BLaER1 (cell line): ENCODE measurements at regions not wholly inside any gene's neighbourhood (a gene's known extent, or its start where the extent isn't known, plus 50 kb on each side); places are given as distances from the start of the nearest gene placed in this dataset.
A peak's percentile ranks its signal among the peaks of the same experiment; 100 is the strongest.

ENCODE experiments used
- H3K27ac ChIP-seq: shearing (Covaris generic); formaldehyde crosslinking; 2 replicates; pipeline ENCODE4 v1.8.1; 2022
- H3K27me3 ChIP-seq: shearing (Covaris generic); formaldehyde crosslinking; 2 replicates; pipeline ENCODE4 v1.8.1; 2022
- H3K36me3 ChIP-seq: shearing (Covaris generic); formaldehyde crosslinking; 2 replicates; pipeline ENCODE4 v1.8.1; 2022
- H3K4me1 ChIP-seq: shearing (Covaris generic); formaldehyde crosslinking; 2 replicates; pipeline ENCODE4 v1.8.1; 2022
- H3K4me2 ChIP-seq: shearing (Covaris generic); formaldehyde crosslinking; 2 replicates; pipeline ENCODE4 v1.8.1; 2022
- H3K4me3 ChIP-seq: shearing (Covaris generic); formaldehyde crosslinking; 2 replicates; pipeline ENCODE4 v1.8.1; 2022
- H3K9ac ChIP-seq: shearing (Covaris generic); formaldehyde crosslinking; 2 replicates; pipeline ENCODE4 v1.8.1; 2022
- H3K9me3 ChIP-seq: shearing (Covaris generic); formaldehyde crosslinking; 2 replicates; pipeline ENCODE4 v1.8.1; 2022
- H4K20me1 ChIP-seq: shearing (Covaris generic); formaldehyde crosslinking; 2 replicates; pipeline ENCODE4 v1.8.1; 2022
- Cebpa-rat ChIP-seq: shearing (Covaris generic); IDR thresholded peaks from 2 replicates; pipeline ENCODE4 v1.8.1; 2022

DNA sequence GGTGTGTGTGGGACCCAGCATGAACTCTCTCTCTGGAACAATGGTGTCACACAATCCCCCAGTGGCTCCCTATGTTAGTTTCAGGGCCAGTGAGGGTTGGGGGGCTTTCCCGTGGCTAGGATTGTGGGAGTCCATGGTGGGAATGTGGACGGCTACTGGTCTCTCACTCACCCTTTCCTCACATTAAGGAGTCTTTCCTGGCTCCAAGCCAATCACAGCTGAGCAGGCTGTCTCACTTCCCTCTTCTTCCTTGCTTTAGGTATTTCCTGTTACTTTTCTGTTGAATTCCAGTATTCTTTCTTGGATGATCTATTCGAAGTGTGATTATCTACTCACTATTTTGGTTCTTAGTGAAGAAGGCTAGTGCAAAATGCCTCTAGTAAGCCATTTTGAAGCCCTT is 324.4 kb upstream of the MPDZ start:
- H3K36me3 ChIP-seq: no peaks in the 10 kb centered on the region
- H3K9ac ChIP-seq: no peak overlapping the region

DNA sequence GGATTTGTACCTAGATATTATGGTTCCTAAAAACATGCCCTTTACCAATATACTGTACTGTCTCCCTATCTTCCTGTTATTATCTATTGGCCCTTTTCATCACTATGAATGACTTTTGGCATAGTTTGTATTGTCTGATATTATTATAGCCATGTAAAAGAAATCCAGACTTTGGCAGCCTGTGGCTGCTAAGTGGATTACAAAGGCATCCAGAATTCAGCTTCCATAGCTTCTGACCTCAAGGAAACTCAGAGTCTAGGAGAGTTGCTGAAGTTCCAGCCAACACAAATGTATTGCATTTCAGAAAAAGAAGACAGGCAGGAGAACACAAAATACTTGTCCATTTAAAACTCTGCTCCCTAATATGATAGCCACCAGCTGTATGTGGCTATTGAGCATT is 319.2 kb upstream of the MPDZ start:
- no peak for TF ChIP-seq Cebpa-rat
- no peak overlapping the region for H3K27ac ChIP-seq

More for the DNA sequence above, 324.4 kb upstream of the MPDZ start:
- H3K4me2 ChIP-seq: no peak overlapping the region
- no peaks in the 10 kb centered on the region for H3K27me3 ChIP-seq
- H3K4me1 ChIP-seq: no peaks in the 10 kb centered on the region
- no peak for TF ChIP-seq Cebpa-rat
- H3K4me3 ChIP-seq: no peak overlapping the region
- no peaks in the 10 kb centered on the region for H3K9me3 ChIP-seq
- no peaks in the 10 kb centered on the region for H4K20me1 ChIP-seq
- no peak overlapping the region for H3K27ac ChIP-seq

DNA sequence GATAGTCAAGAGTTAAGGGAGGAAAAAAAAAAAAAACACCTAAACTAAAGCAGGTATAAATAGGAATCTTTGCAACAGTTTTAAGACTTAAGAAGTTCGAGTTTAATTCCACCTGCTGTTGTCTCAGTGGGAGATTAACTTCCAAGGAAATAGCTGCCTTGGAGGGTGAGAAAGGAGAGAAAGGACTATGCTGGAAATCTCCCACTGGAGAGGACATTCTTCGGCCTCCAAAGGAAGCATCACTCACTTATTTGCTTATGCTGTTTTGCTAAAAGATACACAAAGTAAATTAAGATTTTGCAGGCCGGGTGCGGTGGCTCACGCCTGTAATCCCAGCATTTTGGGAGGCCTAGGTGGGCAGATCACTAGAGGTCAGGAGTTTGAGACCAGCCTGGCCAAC is 317.9 kb upstream of the MPDZ start:
- Histone ChIP-seq H3K9ac (no peak overlapping the region), H3K27ac (no peak overlapping the region), H3K9me3 (0 out of 2 replicates have a peak, but pooled peaks cover 3% of the 10 kb centered on the region), H3K36me3 (no peaks in the 10 kb centered on the region), H3K4me1 (no peaks in the 10 kb centered on the region), H3K27me3 (no peaks in the 10 kb centered on the region), H3K4me3 (no peak overlapping the region), H4K20me1 (no peaks in the 10 kb centered on the region), H3K4me2 (no peak overlapping the region)
- no peak for TF ChIP-seq Cebpa-rat

More for the DNA sequence above, 319.2 kb upstream of the MPDZ start:
- Histone ChIP-seq H3K4me1 (no peaks in the 10 kb centered on the region), H4K20me1 (no peaks in the 10 kb centered on the region), H3K27me3 (no peaks in the 10 kb centered on the region), H3K36me3 (no peaks in the 10 kb centered on the region), H3K4me2 (no peak overlapping the region), H3K9me3 (0 out of 2 replicates have a peak, but pooled peaks cover 1% of the 10 kb centered on the region), H3K4me3 (no peak overlapping the region), H3K9ac (no peak overlapping the region)

DNA sequence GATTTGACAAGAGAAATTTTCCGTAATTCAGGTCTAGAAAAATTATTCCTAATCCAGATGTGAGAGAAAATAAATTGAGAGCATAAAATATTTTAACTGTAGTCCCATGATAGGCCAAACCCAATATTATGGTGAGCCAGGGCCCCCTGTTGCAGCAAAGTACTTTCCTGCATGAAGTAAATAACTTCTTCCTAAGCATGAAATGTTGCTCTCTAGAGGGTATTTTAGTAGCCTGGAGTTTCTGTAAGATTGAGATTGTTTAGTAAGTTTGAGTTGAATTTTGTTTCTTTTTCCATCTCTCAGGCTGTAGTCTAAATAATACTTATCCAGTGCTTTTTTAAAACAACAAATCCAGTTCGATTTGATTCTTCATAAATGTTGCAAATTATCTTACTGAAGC is 317.5 kb upstream of the MPDZ start:
- Histone ChIP-seq H4K20me1 (no peaks in the 10 kb centered on the region), H3K27ac (no peak overlapping the region), H3K4me3 (no peak overlapping the region), H3K36me3 (no peaks in the 10 kb centered on the region), H3K4me1 (no peaks in the 10 kb centered on the region), H3K27me3 (no peaks in the 10 kb centered on the region), H3K9me3 (0 out of 2 replicates have a peak, but pooled peaks cover 3% of the 10 kb centered on the region), H3K9ac (no peak overlapping the region), H3K4me2 (no peak overlapping the region)
- no peak for TF ChIP-seq Cebpa-rat

DNA sequence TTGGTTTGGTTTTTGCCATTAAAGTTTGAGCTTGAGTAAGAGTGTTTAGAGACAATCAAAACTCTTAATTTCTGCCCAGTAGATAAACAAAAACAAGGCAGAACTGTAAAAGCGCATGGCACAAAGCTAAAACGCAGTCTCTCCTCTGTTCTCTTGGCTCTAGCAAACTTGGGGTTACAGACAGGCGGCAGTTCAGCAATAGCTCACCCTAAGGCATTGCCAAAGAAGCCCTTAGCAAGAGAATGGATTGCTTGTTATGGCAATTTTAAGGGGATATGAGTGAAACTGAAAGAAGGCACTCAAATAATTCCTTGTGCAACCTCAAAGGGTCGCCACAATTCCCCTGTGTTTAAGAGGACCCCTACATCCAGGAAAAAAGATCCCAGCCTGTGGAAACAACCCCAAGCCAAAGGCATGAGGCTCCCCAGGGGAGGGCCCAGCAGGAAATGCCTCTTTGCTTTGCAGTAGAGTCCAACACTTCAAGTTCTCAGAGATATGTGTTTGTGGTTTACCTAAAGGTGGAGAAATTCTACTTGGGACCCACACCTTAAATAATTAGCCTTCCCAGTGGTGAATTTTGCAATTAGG is 317.0 kb upstream of the MPDZ start:
- Histone ChIP-seq H3K4me3 (no peak overlapping the region), H3K9me3 (0 out of 2 replicates have a peak, but pooled peaks cover 3% of the 10 kb centered on the region), H3K9ac (no peak overlapping the region), H3K27ac (no peak overlapping the region), H3K36me3 (no peaks in the 10 kb centered on the region), H3K27me3 (no peaks in the 10 kb centered on the region), H3K4me1 (no peaks in the 10 kb centered on the region), H4K20me1 (no peaks in the 10 kb centered on the region), H3K4me2 (peak overlapping the region; percentile 0; the same call in 1 of the 2 replicates)
- TF ChIP-seq Cebpa-rat: no peak

DNA sequence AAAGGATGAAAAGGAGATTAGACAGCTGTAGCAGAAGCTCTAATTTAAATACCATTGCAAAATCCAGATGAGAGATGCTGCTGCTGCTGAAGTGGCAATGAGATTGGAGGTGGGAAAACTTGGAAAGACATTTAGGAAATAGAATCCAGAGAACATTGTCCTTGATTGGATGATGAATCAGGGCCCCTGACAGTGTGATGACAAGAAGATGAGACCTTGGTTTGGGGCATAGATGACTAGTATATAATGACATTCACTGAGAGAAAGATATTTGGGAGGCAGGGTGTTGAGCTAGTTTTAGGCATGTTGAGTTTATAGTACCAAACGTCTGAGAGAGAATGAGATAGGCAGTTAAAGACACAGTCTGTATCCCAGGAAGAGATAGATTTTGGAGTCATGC is 311.5 kb upstream of the MPDZ start:
- no peak overlapping the region for H3K27ac ChIP-seq
- no peaks in the 10 kb centered on the region for H4K20me1 ChIP-seq
- no peaks in the 10 kb centered on the region for H3K4me1 ChIP-seq
- 0 out of 2 replicates have a peak, but pooled peaks cover 3% of the 10 kb centered on the region for H3K9me3 ChIP-seq
- no peak for TF ChIP-seq Cebpa-rat
- H3K36me3 ChIP-seq: no peaks in the 10 kb centered on the region
- no peak overlapping the region for H3K4me3 ChIP-seq
- no peak overlapping the region for H3K4me2 ChIP-seq
- H3K9ac ChIP-seq: no peak overlapping the region
- no peaks in the 10 kb centered on the region for H3K27me3 ChIP-seq

DNA sequence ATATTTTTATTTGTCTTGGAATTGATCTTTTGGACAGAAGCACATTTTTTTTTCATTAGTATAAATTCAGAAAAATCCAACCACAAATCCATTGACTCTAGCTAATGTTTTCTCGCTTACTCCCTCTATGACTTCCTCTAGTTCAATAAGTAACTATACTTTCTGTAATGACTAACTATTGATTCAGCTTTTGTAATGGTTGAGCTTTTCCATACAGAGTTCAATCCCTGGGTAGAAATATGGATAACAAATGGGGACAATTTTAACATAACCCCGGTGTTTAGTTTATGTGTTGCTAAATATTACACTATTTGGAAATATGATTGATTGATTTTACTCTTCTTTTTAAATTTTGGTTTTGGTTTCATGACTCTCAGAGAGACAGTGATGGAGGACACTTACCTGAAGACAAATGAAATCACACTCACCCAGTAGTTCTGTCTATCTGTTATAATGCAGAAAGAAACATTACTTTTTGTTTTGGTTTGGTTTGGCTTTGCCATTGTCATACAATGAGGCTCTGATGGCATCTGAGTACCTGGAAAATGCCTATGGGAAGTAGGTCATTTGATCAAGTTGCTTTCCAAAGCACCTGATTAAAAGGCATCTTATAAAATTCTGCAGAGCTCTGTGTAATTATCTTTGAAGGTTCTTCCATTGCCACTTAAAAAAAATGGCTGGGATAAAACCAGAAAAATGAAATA is 309.7 kb upstream of the MPDZ start:
- Histone ChIP-seq H3K4me1 (no peaks in the 10 kb centered on the region), H3K9me3 (0 out of 2 replicates have a peak, but pooled peaks cover 3% of the 10 kb centered on the region), H3K9ac (no peak overlapping the region), H3K27ac (no peak overlapping the region), H3K27me3 (no peaks in the 10 kb centered on the region), H3K4me2 (no peak overlapping the region), H4K20me1 (no peaks in the 10 kb centered on the region), H3K36me3 (no peaks in the 10 kb centered on the region), H3K4me3 (no peak overlapping the region)
- TF ChIP-seq Cebpa-rat: no peak

DNA sequence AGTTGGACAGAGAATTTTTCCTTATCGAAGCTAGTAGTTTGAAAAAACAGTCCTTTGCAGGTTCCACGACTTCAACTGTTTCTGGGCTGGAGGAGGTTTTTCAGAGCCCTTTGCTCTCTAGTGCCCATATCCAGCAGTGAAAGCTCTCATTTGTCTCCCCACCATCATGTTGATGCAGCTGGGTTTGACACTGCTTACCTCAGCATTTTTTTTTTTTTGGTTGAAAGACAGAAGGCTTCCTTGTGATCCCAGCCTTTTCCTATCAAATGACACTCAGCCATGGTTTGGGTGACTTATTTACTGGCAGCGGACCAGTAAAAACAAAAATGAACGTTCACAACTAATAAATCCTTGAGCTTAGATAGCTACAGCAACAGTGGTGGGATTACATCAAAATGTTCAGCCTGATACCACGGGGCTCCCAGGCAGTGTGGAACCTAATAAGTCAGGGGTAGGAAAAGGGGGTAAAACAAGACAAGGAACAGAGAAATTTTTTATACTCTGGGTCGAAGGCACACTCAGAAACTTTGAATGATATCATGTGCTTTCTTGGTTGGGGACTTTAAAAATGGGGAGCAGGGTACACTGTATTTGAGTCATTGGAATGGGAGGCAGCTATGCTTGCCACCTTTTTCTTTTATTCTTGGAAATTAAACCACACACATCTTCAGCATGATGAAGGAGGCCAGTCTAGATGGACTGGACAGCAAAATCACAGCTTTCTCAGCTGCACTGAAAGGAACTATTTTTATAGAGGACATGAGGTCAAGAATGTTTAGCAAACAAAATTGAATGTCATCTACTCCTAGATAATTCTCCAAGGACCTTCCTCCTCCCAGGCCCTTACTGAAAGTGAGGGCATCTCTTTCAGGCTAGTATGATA is 308.9 kb upstream of the MPDZ start:
- Histone ChIP-seq H4K20me1 (no peaks in the 10 kb centered on the region), H3K4me2 (no peak overlapping the region), H3K9me3 (no peaks in the 10 kb centered on the region), H3K27me3 (no peaks in the 10 kb centered on the region), H3K36me3 (no peaks in the 10 kb centered on the region), H3K9ac (no peak overlapping the region), H3K4me1 (no peaks in the 10 kb centered on the region), H3K4me3 (no peak overlapping the region), H3K27ac (no peak overlapping the region)
- TF ChIP-seq Cebpa-rat: no peak

DNA sequence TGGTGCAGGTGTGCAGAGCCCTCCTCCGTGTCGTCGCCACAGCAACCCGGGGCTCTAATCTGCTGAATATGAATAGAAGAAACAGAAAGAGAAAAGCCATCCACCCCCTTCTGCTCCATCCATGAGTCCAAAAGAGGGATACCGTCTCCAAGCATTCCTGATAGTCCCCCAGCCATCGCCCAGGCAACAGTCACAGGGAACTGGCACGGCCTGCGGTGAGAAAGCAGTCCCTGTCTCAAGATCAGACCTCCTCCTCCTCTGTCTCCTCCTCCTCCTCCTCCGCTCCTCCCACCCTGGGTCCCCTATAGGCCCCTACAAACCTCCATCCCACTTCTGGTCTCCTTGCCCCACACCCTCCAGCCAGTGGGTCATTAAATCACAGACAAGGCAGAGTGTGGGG is 308.1 kb upstream of the MPDZ start:
- Histone ChIP-seq H3K4me3 (no peak overlapping the region), H4K20me1 (no peaks in the 10 kb centered on the region), H3K9ac (no peak overlapping the region), H3K9me3 (no peaks in the 10 kb centered on the region), H3K36me3 (no peaks in the 10 kb centered on the region), H3K27me3 (no peaks in the 10 kb centered on the region), H3K4me2 (no peak overlapping the region), H3K4me1 (no peaks in the 10 kb centered on the region), H3K27ac (no peak overlapping the region)
- no peak for TF ChIP-seq Cebpa-rat
